ENCODE measurements at regions not wholly inside any gene's neighbourhood (a gene's known extent, or its start where the extent isn't known, plus 50 kb on each side); places are given as distances from the start of the nearest gene placed in this dataset.

GRCh38 chr3:64306745-64307144 lies 81.5 kb upstream of the PRICKLE2 start:
- no peaks in the 10 kb centered on the region for H3K27me3 ChIP-seq (ENCODE audit: control insufficient read depth, insufficient read depth, low read length)
- H3K36me3 ChIP-seq (ENCODE audit: control insufficient read depth, insufficient read depth, low read length) = no peaks in the 10 kb centered on the region
- no peak overlapping the region for H3K9ac ChIP-seq (ENCODE audit: low read depth, low read length)
- no peak overlapping the region for H3K4me3 ChIP-seq (ENCODE audit: low read depth, low read length)
- no peaks in the 10 kb centered on the region for H3K4me1 ChIP-seq (ENCODE audit: control insufficient read depth, insufficient read depth, low read length)
- H3K9me3 ChIP-seq (ENCODE audit: control insufficient read depth, insufficient read depth, low read length) = no peaks in the 10 kb centered on the region

GRCh38 chr3:64305731-64306130 lies 80.5 kb upstream of the PRICKLE2 start:
- no peaks in the 10 kb centered on the region for H3K9me3 ChIP-seq (ENCODE audit: control insufficient read depth, insufficient read depth, low read length)
- no peaks in the 10 kb centered on the region for H3K36me3 ChIP-seq (ENCODE audit: control insufficient read depth, insufficient read depth, low read length)

DNA sequence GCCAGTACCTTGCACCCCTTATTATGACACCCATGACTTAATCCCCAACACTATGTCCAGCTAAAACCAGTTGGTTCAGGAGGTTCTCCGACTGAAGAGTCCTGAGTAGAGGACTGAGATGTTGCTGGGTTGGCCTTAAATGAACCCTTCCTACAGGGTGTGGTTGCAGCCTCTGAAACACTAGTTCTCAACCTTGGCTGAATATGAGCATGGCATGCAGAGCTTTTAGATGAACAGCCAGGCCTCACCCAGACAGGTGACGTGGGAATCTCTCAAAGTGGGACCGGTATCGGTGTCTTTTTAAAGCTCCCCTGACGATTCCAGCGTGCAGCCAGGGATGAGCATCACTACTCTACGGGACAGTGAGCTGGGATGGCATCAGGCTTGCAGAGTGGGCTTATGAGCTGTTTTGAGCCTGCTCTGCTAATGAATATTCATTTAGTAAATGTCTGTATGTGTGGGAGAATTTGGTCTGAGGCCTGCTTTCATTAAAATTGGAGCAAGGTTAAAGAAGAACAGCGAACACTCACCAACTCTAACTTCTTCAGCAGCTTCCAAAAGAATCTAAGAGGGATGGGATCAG lies 79.7 kb upstream of the PRICKLE2 start:
- Histone ChIP-seq H3K9me3 (ENCODE audit: control insufficient read depth, insufficient read depth, low read length) (no peaks in the 10 kb centered on the region), H3K27me3 (ENCODE audit: control insufficient read depth, insufficient read depth, low read length) (no peaks in the 10 kb centered on the region), H3K4me1 (ENCODE audit: control insufficient read depth, insufficient read depth, low read length) (no peaks in the 10 kb centered on the region), H3K36me3 (ENCODE audit: control insufficient read depth, insufficient read depth, low read length) (no peaks in the 10 kb centered on the region), H3K4me3 (ENCODE audit: low read depth, low read length) (no peak overlapping the region), H3K9ac (ENCODE audit: low read depth, low read length) (no peak overlapping the region)

More at GRCh38 chr3:64305731-64306130, 80.5 kb upstream of the PRICKLE2 start:
- H3K27me3 ChIP-seq (ENCODE audit: control insufficient read depth, insufficient read depth, low read length) = no peaks in the 10 kb centered on the region
- no peaks in the 10 kb centered on the region for H3K4me1 ChIP-seq (ENCODE audit: control insufficient read depth, insufficient read depth, low read length)
- H3K9ac ChIP-seq (ENCODE audit: low read depth, low read length) = no peak overlapping the region
- no peak overlapping the region for H3K4me3 ChIP-seq (ENCODE audit: low read depth, low read length)

DNA sequence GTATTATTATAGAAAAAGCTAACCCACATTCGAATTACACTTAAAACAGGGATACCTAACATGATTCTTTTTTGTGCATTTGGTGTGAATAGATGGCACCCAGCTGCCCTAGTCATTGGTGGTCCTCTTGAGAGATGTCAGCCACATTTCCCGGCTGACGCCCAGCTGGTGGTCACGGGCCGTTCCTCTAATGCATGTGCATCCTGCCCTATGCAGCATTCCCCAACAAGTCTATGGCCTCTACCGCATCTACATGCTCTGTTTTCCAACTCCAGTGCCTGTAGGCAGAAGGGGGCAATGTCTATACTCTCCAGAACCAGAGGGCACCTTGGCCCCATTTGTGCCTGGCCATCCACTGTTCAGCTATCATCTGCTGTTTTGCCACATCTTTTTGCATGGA lies 78.6 kb upstream of the PRICKLE2 start:
- H3K27me3 ChIP-seq (ENCODE audit: control insufficient read depth, insufficient read depth, low read length) = no peaks in the 10 kb centered on the region
- H3K36me3 ChIP-seq (ENCODE audit: control insufficient read depth, insufficient read depth, low read length) = no peaks in the 10 kb centered on the region
- H3K9ac ChIP-seq (ENCODE audit: low read depth, low read length) = no peak overlapping the region
- H3K9me3 ChIP-seq (ENCODE audit: control insufficient read depth, insufficient read depth, low read length) = no peaks in the 10 kb centered on the region
- no peaks in the 10 kb centered on the region for H3K4me1 ChIP-seq (ENCODE audit: control insufficient read depth, insufficient read depth, low read length)
- H3K4me3 ChIP-seq (ENCODE audit: low read depth, low read length) = no peak overlapping the region

- H3K9me3 ChIP-seq (ENCODE audit: control insufficient read depth, insufficient read depth, low read length) = no peaks in the 10 kb centered on the region
- no peaks in the 10 kb centered on the region for H3K36me3 ChIP-seq (ENCODE audit: control insufficient read depth, insufficient read depth, low read length)
- H3K27me3 ChIP-seq (ENCODE audit: control insufficient read depth, insufficient read depth, low read length) = no peaks in the 10 kb centered on the region
- no peak overlapping the region for H3K4me3 ChIP-seq (ENCODE audit: low read depth, low read length)
- no peak overlapping the region for H3K9ac ChIP-seq (ENCODE audit: low read depth, low read length)
- H3K4me1 ChIP-seq (ENCODE audit: control insufficient read depth, insufficient read depth, low read length) = no peaks in the 10 kb centered on the region
Measured at GRCh38 chr3:64303401-64303800, 78.1 kb upstream of the PRICKLE2 start.

DNA sequence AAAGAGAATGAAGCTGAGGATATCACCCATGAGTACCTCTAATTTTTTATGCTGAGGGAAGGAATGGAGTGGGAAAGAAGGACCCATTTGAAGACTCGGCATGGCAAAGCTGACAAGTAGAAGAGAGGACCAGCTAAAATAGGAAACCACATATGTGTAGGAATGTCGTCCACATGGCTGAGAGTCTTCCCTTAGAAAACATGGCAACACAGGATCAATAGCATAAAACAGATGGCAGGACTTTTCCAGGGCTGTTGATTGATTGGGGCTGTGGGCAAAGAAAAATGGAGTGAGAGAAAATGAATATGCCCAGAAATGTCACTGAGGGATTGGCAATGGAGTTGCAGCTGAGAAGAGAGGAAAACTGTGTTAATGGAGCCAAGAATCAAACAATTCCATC lies 76.2 kb upstream of the PRICKLE2 start:
- Histone ChIP-seq H3K4me1 (ENCODE audit: control insufficient read depth, insufficient read depth, low read length) (no peaks in the 10 kb centered on the region), H3K9ac (ENCODE audit: low read depth, low read length) (no peak overlapping the region), H3K9me3 (ENCODE audit: control insufficient read depth, insufficient read depth, low read length) (no peaks in the 10 kb centered on the region), H3K36me3 (ENCODE audit: control insufficient read depth, insufficient read depth, low read length) (no peaks in the 10 kb centered on the region), H3K4me3 (ENCODE audit: low read depth, low read length) (no peak overlapping the region), H3K27me3 (ENCODE audit: control insufficient read depth, insufficient read depth, low read length) (no peaks in the 10 kb centered on the region)

DNA sequence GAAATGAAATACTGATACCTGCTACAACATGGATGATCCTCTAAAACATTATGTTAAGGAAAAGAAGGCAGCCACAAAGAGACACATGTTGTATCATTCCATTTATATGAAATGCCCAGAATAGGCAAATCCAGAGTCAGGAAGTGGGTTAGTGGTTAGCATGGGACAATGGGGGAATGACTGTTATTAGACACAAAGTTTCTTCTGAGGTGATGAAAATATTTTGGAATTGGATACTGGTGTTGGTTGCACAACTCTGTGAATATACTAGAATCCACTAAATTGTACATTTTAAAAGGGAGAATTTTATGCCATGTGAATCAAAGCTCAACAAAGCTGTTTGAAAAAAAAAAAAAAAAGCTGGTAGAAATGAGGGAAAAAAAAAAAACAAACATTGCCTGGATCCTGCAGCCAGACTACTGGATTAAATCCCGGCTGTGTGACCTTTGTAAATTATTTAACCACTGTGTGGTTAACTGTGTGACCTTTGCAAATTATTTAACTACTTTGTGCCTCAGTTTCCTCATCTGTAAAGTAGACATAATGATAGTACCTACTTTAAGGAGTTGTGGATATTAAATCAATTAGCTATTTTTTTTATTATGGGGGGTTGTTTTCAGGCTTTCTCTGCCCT lies 75.6 kb upstream of the PRICKLE2 start:
- Histone ChIP-seq H3K27me3 (ENCODE audit: control insufficient read depth, insufficient read depth, low read length) (no peaks in the 10 kb centered on the region), H3K9ac (ENCODE audit: low read depth, low read length) (no peak overlapping the region), H3K4me1 (ENCODE audit: control insufficient read depth, insufficient read depth, low read length) (no peaks in the 10 kb centered on the region), H3K9me3 (ENCODE audit: control insufficient read depth, insufficient read depth, low read length) (no peaks in the 10 kb centered on the region), H3K36me3 (ENCODE audit: control insufficient read depth, insufficient read depth, low read length) (no peaks in the 10 kb centered on the region), H3K4me3 (ENCODE audit: low read depth, low read length) (no peak overlapping the region)

GRCh38 chr3:64299206-64299605 lies 73.9 kb upstream of the PRICKLE2 start:
- Histone ChIP-seq H3K4me1 (ENCODE audit: control insufficient read depth, insufficient read depth, low read length) (no peaks in the 10 kb centered on the region), H3K9ac (ENCODE audit: low read depth, low read length) (no peak overlapping the region), H3K27me3 (ENCODE audit: control insufficient read depth, insufficient read depth, low read length) (no peaks in the 10 kb centered on the region), H3K9me3 (ENCODE audit: control insufficient read depth, insufficient read depth, low read length) (no peaks in the 10 kb centered on the region), H3K36me3 (ENCODE audit: control insufficient read depth, insufficient read depth, low read length) (no peaks in the 10 kb centered on the region), H3K4me3 (ENCODE audit: low read depth, low read length) (no peak overlapping the region)

- H3K9ac ChIP-seq (ENCODE audit: low read depth, low read length) = no peak overlapping the region
- H3K4me3 ChIP-seq (ENCODE audit: low read depth, low read length) = no peak overlapping the region
- H3K27me3 ChIP-seq (ENCODE audit: control insufficient read depth, insufficient read depth, low read length) = no peaks in the 10 kb centered on the region
- no peaks in the 10 kb centered on the region for H3K4me1 ChIP-seq (ENCODE audit: control insufficient read depth, insufficient read depth, low read length)
- H3K9me3 ChIP-seq (ENCODE audit: control insufficient read depth, insufficient read depth, low read length) = no peaks in the 10 kb centered on the region
- H3K36me3 ChIP-seq (ENCODE audit: control insufficient read depth, insufficient read depth, low read length) = no peaks in the 10 kb centered on the region
Measured at GRCh38 chr3:64297563-64297962, 72.3 kb upstream of the PRICKLE2 start.

DNA sequence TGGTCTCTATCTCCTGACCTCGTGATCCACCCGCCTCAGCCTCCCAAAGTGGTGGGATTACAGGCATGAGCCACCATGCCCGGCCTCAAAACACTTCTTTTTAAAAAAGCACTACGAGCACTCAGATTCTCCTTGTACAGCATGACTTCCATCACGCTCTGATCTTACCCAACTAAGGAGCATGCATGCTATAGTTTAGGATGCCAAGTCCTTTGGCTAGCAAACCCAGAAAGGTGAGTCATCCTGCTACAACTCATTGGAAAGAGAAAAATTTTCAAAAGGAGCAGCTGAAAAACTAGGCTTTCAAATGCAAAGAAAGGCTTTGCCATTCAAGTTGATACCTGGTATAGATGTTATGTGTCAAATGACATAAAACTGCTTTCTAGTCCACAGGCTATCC lies 70.3 kb upstream of the PRICKLE2 start:
- Histone ChIP-seq H3K4me3 (ENCODE audit: low read depth, low read length) (no peak overlapping the region), H3K9ac (ENCODE audit: low read depth, low read length) (no peak overlapping the region), H3K36me3 (ENCODE audit: control insufficient read depth, insufficient read depth, low read length) (no peaks in the 10 kb centered on the region), H3K27me3 (ENCODE audit: control insufficient read depth, insufficient read depth, low read length) (no peaks in the 10 kb centered on the region), H3K9me3 (ENCODE audit: control insufficient read depth, insufficient read depth, low read length) (no peaks in the 10 kb centered on the region), H3K4me1 (ENCODE audit: control insufficient read depth, insufficient read depth, low read length) (no peaks in the 10 kb centered on the region)

- H3K9ac ChIP-seq (ENCODE audit: low read depth, low read length) = no peak overlapping the region
- H3K4me1 ChIP-seq (ENCODE audit: control insufficient read depth, insufficient read depth, low read length) = no peaks in the 10 kb centered on the region
- H3K27me3 ChIP-seq (ENCODE audit: control insufficient read depth, insufficient read depth, low read length) = no peaks in the 10 kb centered on the region
- no peaks in the 10 kb centered on the region for H3K36me3 ChIP-seq (ENCODE audit: control insufficient read depth, insufficient read depth, low read length)
- H3K4me3 ChIP-seq (ENCODE audit: low read depth, low read length) = no peak overlapping the region
- H3K9me3 ChIP-seq (ENCODE audit: control insufficient read depth, insufficient read depth, low read length) = no peaks in the 10 kb centered on the region
Measured at GRCh38 chr3:64294771-64295170, 69.5 kb upstream of the PRICKLE2 start.

DNA sequence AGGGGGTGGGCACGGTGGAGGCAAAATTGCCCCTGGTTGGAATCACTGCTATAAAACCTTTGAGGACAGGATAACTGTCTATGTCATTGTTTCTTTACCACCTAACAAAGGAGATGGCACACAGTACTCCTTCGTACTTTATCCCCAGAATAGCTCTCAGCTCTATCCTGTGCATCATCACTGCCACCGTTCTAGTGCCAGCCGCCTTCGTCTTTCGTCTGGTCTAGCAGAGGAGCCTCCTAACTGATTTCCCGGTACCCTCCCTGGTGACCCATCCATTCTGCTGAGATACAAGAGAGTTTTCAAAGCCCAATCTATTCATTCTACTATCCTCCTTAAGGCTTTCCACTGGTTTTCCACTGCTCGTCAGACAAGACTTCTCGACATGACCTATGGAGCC lies 67.9 kb upstream of the PRICKLE2 start:
- Histone ChIP-seq H3K9me3 (ENCODE audit: control insufficient read depth, insufficient read depth, low read length) (no peaks in the 10 kb centered on the region), H3K36me3 (ENCODE audit: control insufficient read depth, insufficient read depth, low read length) (no peaks in the 10 kb centered on the region), H3K4me3 (ENCODE audit: low read depth, low read length) (no peak overlapping the region), H3K27me3 (ENCODE audit: control insufficient read depth, insufficient read depth, low read length) (no peaks in the 10 kb centered on the region), H3K9ac (ENCODE audit: low read depth, low read length) (no peak overlapping the region), H3K4me1 (ENCODE audit: control insufficient read depth, insufficient read depth, low read length) (no peaks in the 10 kb centered on the region)

All from iPS-15b (cell line).